HG03025 (cell line): ENCODE measurements at regions not wholly inside any gene's neighbourhood (a gene's known extent, or its start where the extent isn't known, plus 50 kb on each side); places are given as distances from the start of the nearest gene placed in this dataset.
A peak's percentile ranks its signal among the peaks of the same experiment; 100 is the strongest.

Source experiments
- ATAC-seq: cut with Tn5 transposase; IDR thresholded peaks from one replicate; pipeline ENCODE4 v1.9.1; 2021; ENCODE audit warnings: mild to moderate bottlenecking, moderate library complexity; ENCODE audit not compliant: unreplicated experiment, low FRiP score

DNA sequence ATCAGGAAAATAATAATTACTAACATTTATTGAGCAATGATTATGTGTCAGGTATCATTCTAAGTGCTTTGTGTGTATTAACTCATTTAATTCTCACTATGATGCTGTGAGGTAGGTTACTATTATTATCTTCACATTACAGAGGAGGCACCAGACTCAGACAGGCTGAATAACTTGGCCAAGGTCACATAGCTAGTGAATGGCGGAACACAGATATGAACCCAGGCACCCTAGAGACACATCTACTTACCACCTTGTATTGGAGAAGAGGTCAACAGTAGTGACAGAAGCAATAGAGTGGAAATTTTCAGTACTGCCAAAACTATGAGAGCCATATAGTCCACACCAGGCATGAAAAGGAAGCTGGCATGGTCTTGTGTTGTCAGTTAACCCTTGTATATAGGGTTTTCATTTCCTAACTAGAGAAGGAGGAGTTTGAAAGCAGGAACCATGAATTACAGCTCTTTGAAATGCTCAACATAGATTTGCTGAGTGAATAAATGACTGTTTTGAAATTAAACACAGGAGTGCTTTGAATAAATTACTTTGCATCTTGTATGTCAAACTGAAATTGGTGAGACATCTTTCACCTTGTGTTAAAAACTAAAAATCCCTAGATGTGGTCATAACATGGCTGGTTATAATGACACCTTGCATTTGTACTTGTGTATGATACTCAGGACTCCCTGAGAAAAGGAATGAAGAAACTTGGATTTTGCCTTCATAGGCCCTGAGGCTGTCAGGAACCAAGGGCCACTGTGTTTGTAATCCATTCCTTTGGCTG, 71.8 kb downstream of the RTL9 start:
- ATAC-seq: no peak

DNA sequence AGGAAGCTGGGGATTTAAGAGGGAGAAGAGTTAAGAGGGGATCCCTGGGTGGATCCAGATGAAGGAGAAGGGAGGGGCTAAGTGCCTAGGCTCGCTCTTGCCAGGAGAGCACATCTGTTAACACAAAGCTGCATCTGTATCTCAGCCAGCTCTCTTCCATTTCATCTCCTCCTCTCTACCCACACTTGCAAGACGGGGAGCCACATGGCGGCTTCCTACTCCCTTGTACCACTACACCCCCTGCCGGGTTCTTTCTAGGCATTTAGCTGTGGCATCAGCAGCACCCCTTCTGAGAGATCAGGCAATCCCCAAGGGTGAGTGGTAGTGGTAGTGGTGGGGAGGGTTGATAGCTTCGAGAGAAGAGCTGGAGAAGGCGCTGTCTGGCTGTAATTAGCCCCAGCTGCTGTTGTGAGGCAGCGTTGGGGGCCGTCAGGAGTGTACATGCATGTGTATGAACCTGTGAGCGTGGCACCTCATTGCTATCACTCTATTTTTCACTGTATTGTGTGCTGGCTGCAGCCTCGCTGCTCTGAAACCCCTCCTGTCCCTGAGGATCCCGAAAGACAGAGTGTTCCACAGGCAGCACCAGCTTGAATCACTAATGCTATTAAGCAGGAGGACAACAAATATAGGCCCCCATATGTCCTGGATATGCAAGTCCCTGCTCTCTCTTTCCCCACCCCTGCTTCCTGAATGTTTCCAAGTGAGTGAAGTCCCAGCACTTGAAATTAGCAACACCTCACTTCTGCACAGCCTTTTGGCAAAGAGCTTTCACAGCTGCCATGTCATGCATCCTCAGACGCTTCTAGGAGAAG, 73.7 kb downstream of the RTL9 start:
- no peak for ATAC-seq

GRCh38 chrX:110432906-110433215, 74.2 kb downstream of the RTL9 start:
- no peak for ATAC-seq

- no peak for ATAC-seq
These were observed 76.5 kb downstream of the RTL9 start for GRCh38 chrX:110435196-110435595.

GRCh38 chrX:110436523-110436922, 77.9 kb downstream of the RTL9 start:
- ATAC-seq: no peak

GRCh38 chrX:110437686-110438085, 79.0 kb downstream of the RTL9 start:
- ATAC-seq: no peak

GRCh38 chrX:110440016-110440805, 81.6 kb downstream of the RTL9 start:
- ATAC-seq: no peak

DNA sequence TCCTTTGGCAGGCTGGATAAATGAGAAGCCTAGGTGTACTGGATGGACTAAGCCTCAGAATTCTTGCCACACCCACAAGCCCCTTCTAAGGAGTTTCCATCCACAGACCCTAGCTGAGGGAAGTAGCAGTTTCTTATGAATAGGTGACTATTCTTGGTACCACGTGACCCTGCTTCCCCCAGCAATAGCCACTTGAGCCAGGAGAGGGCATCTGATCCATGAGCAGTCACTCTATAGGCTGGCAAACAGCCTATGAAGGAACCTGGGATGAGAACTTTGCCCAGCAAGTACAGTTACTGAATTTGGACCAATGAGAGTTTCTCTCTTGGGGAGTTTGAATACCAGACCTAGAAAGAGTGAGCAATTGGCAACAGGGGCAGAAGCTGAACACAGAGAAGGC, 84.0 kb downstream of the RTL9 start:
- ATAC-seq: peak; percentile 73

DNA sequence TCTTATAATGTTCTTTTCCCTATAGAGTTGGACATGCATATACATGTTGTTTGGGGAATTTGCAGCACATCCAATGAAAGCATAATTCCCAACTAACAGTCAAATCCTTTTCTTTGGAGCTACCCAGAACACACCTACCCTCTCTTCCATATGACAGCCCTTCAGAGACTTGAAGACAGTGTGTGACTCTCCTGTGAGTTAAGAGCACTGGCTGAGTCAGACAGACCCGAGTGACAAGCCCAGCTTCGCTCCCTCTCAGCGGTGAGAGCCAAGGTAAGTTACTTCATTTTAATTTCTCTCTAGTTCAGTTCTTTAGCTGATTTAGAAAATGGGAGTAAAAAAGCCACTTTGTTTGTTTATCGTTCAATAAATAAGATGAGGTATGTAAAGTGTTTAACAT, 86.3 kb downstream of the RTL9 start:
- no peak for ATAC-seq

- ATAC-seq: no peak
These were observed 89.8 kb downstream of the RTL9 start for GRCh38 chrX:110448459-110448858.

- no peak for ATAC-seq
These were observed 90.7 kb downstream of the RTL9 start for GRCh38 chrX:110449312-110449711.

GRCh38 chrX:110450050-110450449, 91.4 kb downstream of the RTL9 start:
- peak; percentile 75 for ATAC-seq

GRCh38 chrX:110454336-110454735, 95.7 kb downstream of the RTL9 start:
- ATAC-seq: no peak

GRCh38 chrX:110462957-110463356, 104.3 kb downstream of the RTL9 start:
- no peak for ATAC-seq

GRCh38 chrX:110466790-110467189, 108.1 kb downstream of the RTL9 start:
- no peak for ATAC-seq

DNA sequence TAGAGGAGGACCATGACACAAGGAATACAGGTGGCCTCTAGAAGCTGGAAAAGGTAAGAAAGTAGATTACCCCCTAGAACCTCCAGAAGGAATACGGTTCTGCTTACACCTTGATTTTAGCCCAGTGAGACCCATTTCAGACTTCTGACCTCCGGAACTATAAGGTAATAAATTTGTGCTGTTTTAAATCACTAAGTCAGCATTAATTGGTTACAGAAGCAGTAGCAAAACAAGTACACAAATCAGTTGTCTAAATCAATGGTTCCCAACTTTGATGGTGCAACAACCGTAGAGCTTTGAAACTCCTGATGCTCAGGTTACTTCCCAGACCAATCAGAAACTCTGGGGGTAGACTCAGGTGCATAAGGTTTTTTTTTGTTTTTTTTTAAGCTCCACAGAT, 113.6 kb downstream of the RTL9 start:
- ATAC-seq: no peak

DNA sequence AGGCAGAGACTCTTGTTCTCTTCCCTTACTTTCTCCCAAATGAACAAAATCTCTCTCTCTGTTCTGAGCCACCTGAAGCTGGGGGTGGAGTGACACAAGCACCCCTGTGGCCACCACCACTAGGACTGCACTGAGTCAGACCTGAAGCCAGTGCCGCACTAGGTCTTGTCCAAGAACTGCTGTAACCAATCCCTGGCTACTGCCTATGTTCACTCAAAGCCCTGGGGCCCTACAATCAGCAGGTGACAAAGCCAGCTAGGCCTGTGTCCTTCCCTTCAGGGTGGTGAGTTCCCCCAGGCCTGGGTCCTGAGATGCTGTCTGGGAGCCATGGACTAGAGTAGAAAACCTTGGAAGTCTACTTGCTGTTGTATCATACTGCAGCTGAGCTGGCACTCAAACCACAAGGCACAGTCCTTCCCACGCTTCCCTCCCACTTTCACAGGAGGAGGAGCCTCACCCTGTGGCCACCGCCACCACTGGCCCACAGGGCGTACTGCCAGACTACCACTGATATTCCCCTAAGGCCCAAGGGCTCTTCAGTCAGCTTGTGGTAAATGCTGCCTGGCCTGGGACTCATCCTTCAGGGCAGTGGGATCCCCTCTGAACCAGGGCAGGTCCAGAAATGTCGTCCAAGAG, 119.1 kb downstream of the RTL9 start:
- ATAC-seq: no peak

- no peak for ATAC-seq
These were observed 133.4 kb downstream of the RTL9 start for GRCh38 chrX:110491846-110492620.

GRCh38 chrX:110504947-110505346, 146.3 kb downstream of the RTL9 start:
- no peak for ATAC-seq
